ENCODE measurements at regions not wholly inside any gene's neighbourhood (a gene's known extent, or its start where the extent isn't known, plus 50 kb on each side); places are given as distances from the start of the nearest gene placed in this dataset.

DNA sequence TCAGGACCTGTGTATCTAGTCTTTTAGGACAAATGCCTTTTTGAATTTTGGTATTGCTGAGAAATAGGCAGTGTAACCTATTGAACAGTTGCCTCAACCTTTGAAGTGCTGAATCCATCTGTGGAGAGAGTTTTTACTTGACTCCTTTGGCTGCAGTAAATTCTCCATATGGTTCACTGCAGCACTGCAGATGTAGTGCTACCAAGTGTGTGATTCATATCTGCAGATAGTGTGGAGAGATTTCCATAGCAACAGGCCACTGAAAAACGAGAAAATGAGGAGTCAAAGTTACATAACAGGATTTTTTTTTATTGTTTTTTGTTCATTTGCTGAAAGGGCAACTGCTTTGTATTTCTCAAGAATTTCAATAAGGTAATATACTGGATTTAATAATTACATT is 356.1 kb downstream of the RAB38 start:
- no peak overlapping the region for H2BK12ac ChIP-seq (ENCODE audit: insufficient read length, low read depth, low read length)
- no peak overlapping the region for H2AFZ ChIP-seq (ENCODE audit: low read length)
- no peaks in the 10 kb centered on the region for H3K4me1 Mint-ChIP-seq
- H3T11ph ChIP-seq (ENCODE audit: low read length), result no peak overlapping the region
- no peak overlapping the region for H4K8ac ChIP-seq (replicated peaks; ENCODE audit: insufficient read length, low read depth, low read length)
- no peaks in the 10 kb centered on the region for H3K23me2 ChIP-seq (ENCODE audit: insufficient read length, low read depth, low read length, poor library complexity, severe bottlenecking)
- H2AK5ac ChIP-seq (ENCODE audit: insufficient read length, low read length), result no peak overlapping the region
- H3K27me3 ChIP-seq (ENCODE audit: insufficient read depth, low read length), result no peaks in the 10 kb centered on the region
- no peaks in the 10 kb centered on the region for H4K20me1 ChIP-seq (ENCODE audit: control insufficient read depth, insufficient read depth, insufficient read length)
- no peak overlapping the region for H3K4me3 Mint-ChIP-seq
- H3K4me2 ChIP-seq (ENCODE audit: insufficient read depth, insufficient read length, low read length), result no peak overlapping the region
- no peak overlapping the region for H3K9ac ChIP-seq (ENCODE audit: extremely low read depth, insufficient read length, low read length)
- no peak overlapping the region for H2BK120ac ChIP-seq (ENCODE audit: low read depth, low read length, poor library complexity, severe bottlenecking)
- no peak overlapping the region for H3K56ac ChIP-seq (ENCODE audit: insufficient read length, low read depth, low read length)
- H2BK15ac ChIP-seq (ENCODE audit: low read depth, low read length), result no peak overlapping the region
- TF ChIP-seq, protein P1, sequence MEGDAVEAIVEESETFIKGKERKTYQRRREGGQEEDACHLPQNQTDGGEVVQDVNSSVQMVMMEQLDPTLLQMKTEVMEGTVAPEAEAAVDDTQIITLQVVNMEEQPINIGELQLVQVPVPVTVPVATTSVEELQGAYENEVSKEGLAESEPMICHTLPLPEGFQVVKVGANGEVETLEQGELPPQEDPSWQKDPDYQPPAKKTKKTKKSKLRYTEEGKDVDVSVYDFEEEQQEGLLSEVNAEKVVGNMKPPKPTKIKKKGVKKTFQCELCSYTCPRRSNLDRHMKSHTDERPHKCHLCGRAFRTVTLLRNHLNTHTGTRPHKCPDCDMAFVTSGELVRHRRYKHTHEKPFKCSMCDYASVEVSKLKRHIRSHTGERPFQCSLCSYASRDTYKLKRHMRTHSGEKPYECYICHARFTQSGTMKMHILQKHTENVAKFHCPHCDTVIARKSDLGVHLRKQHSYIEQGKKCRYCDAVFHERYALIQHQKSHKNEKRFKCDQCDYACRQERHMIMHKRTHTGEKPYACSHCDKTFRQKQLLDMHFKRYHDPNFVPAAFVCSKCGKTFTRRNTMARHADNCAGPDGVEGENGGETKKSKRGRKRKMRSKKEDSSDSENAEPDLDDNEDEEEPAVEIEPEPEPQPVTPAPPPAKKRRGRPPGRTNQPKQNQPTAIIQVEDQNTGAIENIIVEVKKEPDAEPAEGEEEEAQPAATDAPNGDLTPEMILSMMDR (conservative IDR thresholded peaks at IDR 0.05), result no peak
- H2BK5ac ChIP-seq (ENCODE audit: insufficient read length, low read length), result no peak overlapping the region
- no CpG with 5 or more reads among the region's 1 CpG for WGBS (ENCODE audit: extremely low coverage, insufficient read length, low lambda C conversion rate)
- no peaks in the 10 kb centered on the region for H3K79me1 ChIP-seq (ENCODE audit: insufficient read depth, low read depth, low read length, poor library complexity, severe bottlenecking)
- no peaks in the 10 kb centered on the region for H3K9me3 Mint-ChIP-seq
- H3K27ac ChIP-seq (ENCODE audit: insufficient read length, low read depth, low read length), result no peak overlapping the region
- no peak overlapping the region for H4K91ac ChIP-seq (ENCODE audit: insufficient read length, low read depth, low read length)
- H3K23ac ChIP-seq (ENCODE audit: insufficient read length, low read depth, low read length), result no peak overlapping the region
- no peaks in the 10 kb centered on the region for H3K27me3 Mint-ChIP-seq (ENCODE audit: low read depth)
- H3K9me3 ChIP-seq (ENCODE audit: control insufficient read depth, low read depth, low read length), result no peaks in the 10 kb centered on the region
- H2BK20ac ChIP-seq (ENCODE audit: low read depth, low read length, poor library complexity, severe bottlenecking), result no peak overlapping the region
- H3K4ac ChIP-seq (ENCODE audit: low read depth, low read length), result no peak overlapping the region
- H3K36me3 Mint-ChIP-seq (ENCODE audit: insufficient read depth in 1 of 3, low read depth in 3 of 3), result no peaks in the 10 kb centered on the region
- H3K79me2 ChIP-seq (ENCODE audit: insufficient read depth, low read length), result no peaks in the 10 kb centered on the region
- H3K27ac Mint-ChIP-seq, result no peak overlapping the region
- no peak overlapping the region for H4K5ac ChIP-seq (ENCODE audit: insufficient read length, low read depth, low read length)
- no peak overlapping the region for H3K18ac ChIP-seq (ENCODE audit: insufficient read length, low read depth, low read length)
- no peak overlapping the region for H3K14ac ChIP-seq (ENCODE audit: insufficient read depth, low read length)
- no peaks in the 10 kb centered on the region for H3K4me1 ChIP-seq (ENCODE audit: insufficient read depth, low read length)
- no peak for DNase-seq

Measured in H9 (cell line).